GM12801 (cell line): ENCODE measurements at regions not wholly inside any gene's neighbourhood (a gene's known extent, or its start where the extent isn't known, plus 50 kb on each side); places are given as distances from the start of the nearest gene placed in this dataset.

Experiments used
- CTCF ChIP-seq: IDR thresholded peaks from one replicate; pipeline ENCODE4 v1.5.1; 2011; ENCODE audit warnings: control low read depth; ENCODE audit not compliant: insufficient read length; ENCODE audit errors: extremely low read depth

DNA sequence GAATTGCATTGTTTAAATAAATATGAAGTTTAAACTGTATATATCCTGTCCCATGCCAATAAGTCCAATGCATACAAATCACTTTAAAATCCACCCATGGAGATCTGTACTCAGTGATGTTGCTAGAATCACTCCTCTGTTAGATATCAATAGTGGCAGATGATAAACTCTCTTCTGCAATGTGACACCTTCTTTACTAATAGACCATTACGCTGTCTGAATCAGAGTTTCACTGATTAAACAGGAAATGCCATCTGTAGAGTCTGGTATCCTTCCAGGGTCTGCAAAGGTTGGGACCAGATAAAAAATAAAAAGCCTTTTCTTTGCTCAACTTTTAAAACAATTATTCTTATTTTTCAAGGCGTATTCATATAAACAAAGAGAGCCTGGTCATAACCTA is 134.5 kb downstream of the EDN3 start:
- no peak for TF ChIP-seq CTCF

DNA sequence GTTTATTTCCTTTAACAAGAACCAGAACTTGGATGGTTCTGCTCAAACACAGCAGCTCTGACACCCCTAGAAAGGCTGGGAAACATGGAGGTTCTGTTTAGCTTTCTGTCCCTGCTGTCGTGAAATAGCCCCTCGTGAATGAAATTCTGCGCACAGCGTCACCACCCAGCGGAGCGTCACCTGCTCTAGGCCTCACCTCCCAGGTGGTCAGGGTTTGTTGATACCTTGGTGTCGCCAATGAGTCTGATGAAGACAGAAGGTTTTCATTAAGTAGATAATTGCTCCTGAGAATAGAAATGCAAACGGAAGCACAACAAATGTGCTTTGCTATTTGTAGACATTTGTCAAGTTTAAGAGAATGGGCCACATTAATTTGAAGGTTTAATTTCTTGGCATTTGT is 135.1 kb downstream of the EDN3 start:
- TF ChIP-seq CTCF, result no peak

DNA sequence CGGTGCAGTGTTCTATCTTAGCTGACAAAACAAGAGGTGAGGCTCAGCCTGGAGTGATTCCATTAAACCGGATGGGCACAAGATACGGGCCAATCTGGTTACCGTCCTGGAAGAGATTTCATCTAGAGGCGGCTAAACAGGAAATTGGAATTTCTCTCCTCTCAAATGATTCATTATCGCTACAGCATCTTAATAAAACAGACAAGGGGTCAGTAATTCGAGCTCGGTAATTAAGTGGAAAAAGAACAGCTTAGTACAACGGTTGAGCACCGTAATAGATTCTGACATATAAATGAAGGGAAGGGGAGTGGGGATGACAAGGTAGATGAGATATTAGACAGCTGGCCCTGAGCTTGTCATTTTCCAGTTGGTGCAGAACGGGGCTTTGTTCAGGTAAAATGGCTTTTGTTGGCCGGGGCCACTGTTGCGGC is 137.2 kb downstream of the EDN3 start:
- no peak for TF ChIP-seq CTCF

DNA sequence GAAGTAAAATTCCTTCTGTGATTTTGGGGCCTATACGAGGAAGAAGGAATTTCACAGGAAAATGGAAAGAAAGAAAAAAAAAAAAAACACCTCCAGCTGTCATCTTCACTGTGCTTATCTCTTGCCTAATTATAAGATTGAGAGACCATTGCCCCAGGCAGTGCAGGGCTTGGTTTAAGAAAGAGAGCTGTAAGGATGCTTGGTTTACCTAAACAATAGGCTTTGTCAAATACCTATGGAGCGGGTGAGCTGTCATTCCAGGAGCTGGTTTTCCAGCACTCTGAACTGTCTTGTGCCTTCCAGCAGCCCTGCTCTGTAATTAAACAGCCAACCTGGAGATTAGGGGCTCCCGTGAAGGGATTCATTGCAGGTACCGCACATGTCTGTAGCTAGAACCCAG is 137.8 kb downstream of the EDN3 start:
- TF ChIP-seq CTCF, result no peak

- TF ChIP-seq CTCF, result no peak
Observed at GRCh38 chr20:59439243-59439642, 138.8 kb downstream of the EDN3 start.

- no peak for TF ChIP-seq CTCF
Observed at GRCh38 chr20:59441306-59441705, 140.9 kb downstream of the EDN3 start.

DNA sequence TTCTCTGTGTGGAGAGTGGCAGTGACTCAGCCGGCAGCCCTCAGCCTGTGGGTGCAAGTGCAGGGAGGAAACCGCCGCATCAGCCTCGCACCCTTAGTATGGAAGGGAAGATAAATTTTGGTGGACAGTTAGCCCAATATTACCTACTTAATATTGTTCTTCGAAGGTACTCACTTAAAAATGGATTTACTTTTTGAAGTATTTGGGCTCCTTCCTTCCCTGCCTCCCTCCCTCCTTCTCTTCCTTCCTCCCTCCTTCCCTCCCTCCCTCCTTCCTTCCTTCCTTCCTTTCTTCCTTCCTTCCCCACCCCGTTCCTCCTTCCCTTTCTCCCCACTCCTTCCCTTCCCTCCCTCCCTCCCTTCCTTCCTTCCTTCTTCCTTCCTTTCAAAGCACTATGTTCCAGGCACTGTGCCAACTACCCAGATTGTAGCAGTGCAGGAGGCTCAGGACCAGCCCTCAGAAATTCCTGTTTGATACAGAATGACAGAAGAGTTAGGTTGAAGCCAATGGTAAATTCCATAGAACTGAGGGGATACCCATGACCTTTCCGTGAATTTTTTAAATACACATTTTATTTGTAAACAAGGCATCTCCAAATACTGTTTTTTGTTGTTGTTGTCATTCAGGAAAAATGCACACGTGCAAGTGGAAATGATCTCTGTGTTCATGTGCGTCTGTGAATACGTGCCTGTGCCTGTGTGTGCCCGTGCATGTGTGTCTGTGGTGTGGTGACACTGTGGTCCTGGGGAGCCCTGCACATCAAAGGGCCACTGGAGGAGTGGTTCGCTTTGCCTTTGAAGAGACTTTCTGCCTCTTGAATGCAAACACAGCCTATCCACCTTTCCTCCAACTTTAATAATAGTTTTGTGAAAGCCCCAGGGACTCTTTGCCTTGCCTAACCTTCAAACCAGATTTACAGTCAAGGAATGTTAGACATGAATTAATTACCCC is 141.7 kb downstream of the EDN3 start:
- no peak for TF ChIP-seq CTCF
